GM21717 (cell line): ENCODE measurements at regions not wholly inside any gene's neighbourhood (a gene's known extent, or its start where the extent isn't known, plus 50 kb on each side); places are given as distances from the start of the nearest gene placed in this dataset.

Source experiments
- ATAC-seq: cut with Tn5 transposase; IDR thresholded peaks from one replicate; pipeline ENCODE4 v1.9.1; 2021; ENCODE audit warnings: mild to moderate bottlenecking, moderate library complexity; ENCODE audit not compliant: unreplicated experiment

DNA sequence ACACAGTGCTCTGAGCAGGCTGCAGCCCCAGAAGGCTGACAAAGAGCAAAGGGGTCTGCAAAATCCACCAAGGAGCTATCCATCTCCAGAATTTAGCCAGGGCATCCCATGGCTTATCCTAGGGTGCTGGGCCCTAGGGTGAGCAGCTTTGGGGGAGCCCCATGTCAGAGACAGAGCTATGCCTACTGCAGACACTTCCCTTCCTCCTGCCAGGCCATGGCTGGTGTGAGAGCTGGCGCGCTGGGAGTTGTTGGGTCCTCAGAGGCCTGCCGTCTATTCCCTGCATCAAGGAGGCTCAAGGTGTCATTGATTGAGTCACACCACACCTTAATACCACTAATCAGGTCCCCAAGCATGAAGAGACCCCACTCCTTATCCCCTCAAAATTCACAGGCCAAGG is 85.3 kb upstream of the TP53I11 start:
- ATAC-seq: no peak

DNA sequence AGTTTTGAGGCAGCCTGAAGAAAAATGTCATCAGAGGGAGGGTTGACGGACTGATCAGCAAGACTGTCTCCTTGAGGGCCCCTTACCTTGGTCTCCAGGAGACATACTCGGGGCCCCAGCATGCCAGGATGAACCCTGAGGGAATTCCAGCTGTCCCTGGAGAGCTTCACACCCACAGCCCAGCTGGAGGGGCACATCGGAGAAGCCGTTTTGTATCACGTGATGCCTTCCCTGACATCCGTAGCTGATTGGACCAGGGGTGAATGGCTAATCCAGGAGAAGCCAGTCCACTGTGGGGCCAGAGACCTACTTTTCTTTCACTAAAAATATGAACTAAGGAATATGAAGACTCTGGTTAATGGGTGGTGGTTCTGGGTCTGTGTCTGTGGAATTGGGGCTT is 86.0 kb upstream of the TP53I11 start:
- ATAC-seq: no peak

DNA sequence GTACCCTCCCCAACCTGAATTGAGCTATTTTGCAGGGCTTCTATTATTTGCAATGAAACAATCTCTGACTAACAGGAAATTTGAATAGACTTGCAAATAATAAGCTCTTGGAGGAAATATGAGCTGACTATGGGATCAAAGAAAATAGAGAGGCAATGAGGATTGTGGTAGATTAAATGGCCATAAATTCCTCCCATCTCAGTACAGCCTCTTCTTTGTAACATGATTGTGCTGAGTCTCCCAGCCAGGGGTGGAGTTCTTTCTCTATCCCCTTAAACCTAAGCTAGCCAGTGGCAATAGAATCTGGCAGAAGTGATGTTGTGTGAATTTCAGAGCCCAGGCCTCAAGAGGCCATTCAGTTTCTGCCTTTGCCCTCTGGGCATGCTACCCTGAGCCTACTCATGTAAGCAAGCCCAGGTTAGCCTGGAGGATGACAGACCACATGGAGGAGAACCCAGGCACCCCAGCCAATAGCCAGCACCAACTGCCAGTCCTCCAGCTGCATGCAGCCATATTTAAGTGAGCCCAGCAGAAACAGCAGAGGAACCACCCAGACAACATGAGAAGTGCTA is 86.8 kb upstream of the TP53I11 start:
- no peak for ATAC-seq

DNA sequence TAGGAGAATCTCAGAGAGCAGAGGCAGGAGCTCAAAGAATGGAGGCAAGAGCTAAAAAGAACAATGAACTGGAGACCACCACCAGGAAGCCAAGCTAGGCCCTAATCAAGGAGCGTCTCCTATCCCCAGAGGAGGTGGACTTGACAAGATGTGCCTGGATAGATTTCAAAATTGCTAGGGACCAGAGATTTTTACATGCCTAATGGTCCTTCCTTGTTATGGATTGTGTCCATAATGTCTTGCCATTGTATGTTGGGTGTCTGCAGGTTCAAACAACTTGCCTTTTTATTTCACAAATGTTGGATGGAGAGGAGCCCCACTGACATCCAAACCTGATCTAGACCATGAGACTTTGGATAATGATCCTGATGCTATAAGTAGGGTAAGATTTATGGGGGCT is 88.2 kb upstream of the TP53I11 start:
- no peak for ATAC-seq

DNA sequence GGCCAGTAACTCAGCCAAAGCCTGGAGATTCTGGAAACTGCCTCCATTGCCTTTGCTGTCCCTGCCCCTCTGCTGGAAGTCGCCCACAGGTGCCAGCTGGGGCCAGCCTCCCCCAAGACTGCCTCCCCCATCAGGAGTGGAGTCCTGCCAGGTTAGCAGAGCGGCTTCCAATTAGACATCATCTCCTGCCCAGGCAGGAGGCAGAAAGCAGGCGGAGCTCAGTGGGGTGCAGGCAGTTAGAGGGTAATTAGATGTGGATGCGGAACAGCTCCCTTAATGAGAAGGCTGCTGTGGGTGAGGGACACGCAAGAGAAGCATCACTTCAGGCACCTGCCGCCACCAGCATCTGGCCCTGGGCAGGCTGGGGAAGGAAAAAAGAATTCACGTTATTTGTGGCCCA is 90.9 kb upstream of the TP53I11 start:
- no peak for ATAC-seq

DNA sequence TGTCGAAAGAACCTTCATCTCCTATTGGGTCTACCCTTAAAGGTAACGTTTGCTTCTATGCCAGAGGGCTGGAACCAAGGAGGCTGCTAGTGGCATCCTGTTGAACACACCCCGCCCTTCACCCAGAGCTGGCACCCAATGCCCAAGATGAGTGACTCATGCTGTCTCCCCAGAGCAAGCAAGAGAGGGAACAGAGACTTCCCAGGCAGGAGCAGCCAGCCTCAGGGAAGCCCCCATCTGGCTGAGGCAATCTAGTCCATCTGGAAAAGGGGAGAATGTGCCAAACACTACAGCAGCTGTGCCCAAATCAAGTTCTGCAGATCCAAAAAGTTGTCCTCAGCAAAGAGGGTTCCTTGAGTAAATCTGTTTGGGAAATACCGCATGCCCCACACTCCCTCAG is 91.9 kb upstream of the TP53I11 start:
- no peak for ATAC-seq

DNA sequence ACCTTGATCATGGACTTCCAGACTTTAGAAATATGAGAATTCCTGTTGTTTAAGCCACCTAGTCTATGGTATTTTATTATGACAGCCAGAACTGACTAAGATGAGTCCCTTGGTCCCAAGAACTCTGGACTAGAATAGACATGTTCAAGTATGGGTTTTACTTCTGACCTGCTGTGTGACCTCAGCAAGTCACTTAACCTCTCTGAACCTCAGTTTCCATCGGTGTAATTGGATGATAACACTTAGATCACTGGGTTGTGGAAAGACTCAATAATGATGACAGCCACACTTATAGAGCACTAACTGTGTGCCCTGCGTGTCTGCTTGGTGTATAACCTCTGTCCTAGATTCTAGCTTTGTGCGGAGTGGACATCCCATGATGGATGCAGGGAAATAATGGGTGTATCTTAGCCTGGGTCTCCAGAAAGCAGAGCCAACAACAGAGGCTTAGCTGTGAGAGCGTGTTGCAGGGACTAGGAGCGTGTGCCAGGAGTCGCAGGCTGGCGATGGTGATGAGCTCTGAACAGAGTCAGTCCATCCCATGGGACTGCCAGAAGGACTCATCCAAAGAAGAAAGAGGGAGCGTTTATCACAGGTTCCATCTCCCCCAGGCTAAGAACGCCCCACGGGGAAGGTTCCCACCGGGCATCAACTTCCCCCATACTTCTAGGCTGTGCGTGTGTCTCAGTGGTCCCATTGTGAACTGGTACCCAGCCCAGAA is 93.2 kb upstream of the TP53I11 start:
- no peak for ATAC-seq

DNA sequence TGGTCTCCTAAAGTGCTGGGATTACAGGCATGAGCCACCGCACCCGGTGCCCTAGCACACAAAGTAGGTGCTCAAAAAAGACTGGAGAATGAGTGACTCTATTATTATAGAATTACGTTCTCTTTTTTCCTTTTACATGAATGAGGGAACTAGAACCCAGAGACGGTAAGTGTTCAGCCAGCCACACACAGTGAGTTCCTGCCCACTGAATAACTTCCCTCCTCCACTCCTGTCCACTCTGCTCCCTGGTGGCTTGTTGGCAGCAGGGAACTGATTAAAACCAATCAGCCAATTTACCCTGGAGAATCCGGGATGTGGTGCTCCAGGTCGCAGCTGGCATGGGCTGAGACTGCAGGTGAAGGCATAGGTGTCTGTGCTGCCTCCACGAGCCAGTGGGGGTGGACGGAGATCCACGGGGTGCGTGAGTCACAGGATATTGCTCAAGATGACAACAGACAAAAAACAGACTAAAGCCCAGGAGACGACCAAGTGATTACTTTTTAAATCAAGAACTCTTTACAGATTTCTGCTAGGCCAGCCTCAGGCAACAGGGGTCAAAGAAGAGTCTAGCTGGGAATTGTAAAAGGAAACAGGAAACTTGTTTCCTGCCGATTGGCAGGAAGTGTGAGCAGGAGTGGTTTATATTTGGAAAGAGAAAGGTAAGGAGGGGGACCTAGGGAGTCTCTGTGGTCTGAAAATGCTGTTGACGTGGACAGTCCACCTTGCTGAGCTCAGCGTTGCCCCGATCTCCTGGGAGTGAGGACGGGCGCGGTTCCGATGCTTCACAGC is 95.2 kb upstream of the TP53I11 start:
- ATAC-seq: no peak

DNA sequence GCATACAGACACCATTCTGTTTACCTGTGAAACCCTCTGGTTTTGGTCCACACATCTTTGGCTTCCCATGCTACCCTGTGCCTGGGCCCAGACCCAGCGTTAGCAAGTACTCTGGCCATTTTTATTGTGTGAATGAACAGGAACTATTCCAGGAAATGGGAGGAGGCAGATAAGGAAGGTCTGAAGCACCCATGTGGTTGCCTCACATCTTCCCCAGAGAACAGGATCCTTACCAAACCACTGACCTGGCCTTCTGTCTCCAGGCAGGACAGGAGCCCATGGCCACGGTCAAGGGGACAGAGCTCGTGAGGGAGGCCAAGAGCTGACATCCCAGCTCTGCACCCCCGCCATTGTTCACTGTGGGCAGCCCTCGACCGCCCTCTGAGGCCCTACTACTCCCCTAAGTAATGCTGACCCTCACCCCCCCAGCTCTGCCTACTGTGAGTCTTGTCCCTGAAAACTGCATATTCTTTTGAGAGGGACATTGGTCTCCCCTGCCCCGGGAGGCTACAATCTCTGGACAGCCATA is 97.7 kb upstream of the TP53I11 start:
- no peak for ATAC-seq

DNA sequence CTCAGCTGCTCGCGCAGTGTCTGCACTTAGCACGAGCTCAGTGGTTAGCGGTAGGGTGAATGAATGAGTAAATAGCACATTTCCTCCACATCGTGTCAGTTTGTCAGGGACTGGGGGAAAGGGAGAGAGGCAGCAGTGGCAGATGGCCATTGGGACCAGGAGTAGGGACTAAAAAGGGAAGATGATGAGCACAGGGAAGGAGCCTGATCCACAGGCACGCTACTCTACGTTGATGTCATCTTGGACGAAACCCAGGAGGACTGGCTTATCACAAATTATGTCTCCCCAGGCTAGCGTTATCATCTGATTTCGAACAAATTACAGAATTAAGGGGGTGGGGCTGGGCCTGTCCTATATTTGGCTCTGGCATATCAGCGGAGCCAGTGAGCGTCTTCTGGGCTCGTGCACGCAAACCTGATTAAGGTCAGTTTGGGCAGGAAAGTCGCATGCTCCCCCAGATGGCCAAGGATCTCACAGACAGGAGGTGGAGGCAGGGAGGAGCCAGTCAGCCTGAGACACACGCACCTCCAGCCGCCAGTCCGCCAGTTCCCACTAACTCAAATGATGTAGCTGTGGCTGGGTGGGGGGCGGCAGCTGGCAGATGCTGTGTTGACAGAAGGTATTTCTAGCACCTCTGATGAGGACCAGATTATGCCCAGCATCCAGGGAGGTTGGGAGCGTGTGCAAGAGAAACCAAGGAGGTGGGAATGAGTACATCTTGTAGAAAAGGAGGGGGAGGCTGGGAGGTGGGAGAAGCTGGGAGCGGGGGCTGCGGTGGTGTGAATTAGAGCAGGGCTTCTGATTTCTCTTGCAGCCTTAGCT is 97.4 kb upstream of the PRDM11 start:
- no peak for ATAC-seq

DNA sequence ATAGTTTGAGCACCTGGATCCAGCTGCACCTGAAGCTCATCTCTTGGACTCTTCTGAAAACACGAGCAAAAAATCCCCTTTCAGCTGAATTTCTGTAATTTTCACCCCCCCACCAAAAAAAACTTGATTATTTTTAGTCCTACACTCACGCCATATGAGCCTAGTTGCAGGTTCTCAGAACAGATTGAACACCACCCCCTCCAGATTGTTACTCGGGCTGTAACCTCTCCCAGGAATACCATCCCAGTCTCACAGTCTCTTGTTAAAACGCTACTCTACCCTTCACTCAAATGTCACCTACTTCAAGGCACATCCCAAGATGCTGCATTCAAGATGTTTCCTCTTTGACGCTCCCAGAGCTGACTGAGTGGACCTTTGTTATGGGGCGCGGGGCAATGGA is 96.3 kb upstream of the PRDM11 start:
- no peak for ATAC-seq

DNA sequence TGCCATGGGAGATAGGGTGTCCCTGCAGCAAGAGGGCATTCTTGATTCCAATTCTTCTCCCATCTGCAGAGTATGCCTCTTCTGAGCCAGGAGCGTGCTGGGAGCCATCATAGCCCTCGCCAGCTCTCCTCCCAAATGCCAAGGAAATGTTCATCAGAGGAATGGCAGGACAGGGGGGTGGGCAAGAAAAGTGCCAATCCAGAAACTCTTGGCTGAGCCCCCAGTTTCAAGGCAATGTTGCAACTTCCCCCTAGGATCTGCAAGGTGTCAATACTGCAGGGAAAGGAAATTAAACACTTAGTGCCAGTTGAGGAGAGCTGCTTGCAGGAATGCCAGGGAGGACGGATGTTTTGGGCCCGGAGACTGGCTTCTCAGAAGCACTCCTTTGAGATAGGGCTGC is 94.8 kb upstream of the PRDM11 start:
- ATAC-seq: no peak

DNA sequence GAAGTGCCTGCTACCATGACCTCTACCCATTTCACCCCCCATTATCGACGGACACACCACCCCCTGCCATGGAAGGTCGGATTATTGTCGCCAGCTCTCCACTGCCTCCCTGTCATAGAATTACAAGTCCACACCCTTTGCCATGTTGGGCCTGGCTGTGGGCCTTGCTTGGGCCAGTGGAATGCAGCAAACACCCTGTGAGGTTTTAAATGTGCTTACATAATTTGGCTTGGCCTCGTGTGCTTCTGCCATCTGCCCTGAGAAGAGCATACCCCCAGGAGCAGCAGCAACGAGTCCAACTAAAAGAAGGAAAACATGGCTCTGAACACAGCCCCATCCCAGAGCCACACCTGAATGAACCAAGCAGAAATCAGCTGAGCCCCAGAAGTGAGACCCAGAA is 94.1 kb upstream of the PRDM11 start:
- ATAC-seq: no peak

DNA sequence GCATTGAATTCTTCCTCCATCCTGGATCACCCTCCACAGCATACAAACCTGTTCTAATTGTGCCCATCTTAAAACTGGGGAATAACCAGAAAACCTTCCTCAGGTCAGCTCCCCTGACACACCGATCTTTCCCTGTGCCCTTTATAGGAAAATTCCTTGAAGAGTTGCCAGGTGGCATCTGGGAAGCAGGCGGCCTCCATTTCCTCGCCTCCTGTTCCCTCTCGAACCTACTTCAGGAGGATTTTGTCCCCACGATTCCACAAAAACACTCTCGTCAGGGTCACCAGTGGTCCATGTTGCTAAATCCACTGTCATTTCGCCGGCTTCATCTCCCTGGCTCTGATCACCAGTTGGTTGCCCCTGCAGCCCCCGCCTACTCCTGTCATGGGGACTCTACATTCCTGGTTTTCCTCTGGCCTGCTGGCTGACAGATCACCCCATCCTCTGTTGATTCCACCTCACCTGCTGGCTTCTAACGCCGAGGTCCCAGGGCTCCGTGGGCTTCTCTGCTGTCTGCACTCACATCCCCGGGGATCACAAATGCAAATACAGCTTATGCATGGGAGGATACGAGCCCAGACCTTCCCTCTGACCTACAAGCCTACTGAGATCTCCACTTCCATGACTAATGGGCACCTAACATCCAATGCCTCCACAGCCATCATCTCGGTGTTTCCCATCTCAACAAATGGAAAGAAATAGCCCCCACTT is 92.5 kb upstream of the PRDM11 start:
- no peak for ATAC-seq

DNA sequence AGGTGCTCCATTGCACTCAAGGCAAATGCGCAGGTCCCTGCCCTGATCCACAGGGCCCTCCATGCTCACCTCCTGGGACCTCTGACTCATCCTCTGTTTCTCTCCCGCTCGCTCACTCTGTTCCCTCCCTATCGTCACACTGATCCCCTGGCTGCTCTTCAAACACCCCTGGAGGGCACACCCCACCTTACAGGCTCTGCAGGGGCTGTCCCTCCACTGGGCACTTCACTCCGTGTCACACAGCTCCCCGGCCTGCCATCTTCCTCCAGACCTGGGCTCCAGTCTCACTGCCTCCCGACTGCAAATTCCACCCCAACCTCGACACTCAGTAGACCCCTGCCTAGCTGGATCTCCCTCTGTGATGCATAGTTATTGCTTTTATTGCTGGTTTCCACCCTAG is 91.5 kb upstream of the PRDM11 start:
- no peak for ATAC-seq

DNA sequence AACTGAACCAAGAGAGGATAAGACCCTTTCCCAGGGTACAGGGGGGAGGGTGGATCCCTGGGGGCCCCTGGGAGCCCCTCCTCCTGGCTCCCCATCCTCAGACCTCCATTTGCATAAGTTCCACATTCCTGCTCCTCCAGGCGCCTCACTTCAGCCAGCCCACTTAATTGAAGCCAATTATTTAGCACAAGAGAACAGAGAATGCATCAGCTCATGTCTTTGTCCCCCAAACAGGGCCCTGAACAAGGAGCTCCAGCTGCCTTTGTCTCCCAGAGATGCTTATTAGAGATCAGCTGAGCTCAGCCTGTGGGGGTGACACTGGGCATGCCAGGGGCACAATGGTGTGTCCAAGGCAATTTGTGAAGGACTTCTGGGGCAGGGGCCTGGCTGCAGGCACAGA is 89.9 kb upstream of the PRDM11 start:
- no peak for ATAC-seq

DNA sequence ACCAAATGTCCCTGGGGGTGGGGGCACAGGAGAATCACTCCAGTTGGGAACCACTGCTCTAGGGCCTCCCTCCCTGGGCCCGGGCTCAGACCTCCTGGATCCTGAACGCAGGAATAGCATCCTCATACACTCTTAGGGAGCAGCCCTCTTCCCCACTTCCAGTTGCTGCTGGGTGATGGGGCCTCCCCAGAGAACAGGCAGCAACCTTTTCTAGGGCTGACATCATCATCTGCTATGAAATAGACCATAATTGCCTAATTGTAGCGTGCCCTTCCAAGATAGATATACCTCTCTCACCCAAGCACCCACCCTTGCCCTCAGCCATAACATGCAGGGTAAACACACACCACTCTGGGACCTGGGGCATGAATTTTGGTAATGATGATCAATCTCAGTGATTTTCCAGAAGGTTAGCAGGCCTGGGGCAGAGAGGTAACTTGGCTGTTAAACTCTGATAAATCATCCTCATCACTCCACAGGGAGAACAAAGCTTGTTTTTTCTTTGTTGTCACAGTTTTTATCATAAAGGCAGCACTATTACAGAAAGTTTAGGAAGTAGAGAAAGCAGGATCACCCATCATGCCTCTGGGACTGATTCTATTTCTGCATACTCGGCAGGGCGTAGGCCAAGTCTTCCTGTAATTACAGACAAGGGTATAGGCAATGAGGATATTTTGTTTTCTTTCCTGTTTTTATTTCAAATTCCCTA is 88.3 kb upstream of the PRDM11 start:
- ATAC-seq: no peak

DNA sequence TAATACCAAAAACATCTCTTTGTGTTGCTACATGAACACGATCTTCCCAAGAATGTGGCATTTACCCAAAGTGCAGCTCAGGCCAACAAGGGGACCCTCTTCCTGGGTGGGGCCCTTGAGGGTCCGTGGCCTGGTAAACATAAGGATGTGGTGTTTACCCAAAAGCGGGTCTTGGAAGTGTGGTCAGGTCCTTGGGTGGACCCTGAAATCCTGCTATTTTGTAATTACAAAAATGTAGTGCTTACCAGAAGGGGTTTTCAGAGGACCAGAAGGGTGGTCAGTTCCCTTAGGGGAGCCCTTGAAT is 87.8 kb upstream of the PRDM11 start:
- no peak for ATAC-seq

DNA sequence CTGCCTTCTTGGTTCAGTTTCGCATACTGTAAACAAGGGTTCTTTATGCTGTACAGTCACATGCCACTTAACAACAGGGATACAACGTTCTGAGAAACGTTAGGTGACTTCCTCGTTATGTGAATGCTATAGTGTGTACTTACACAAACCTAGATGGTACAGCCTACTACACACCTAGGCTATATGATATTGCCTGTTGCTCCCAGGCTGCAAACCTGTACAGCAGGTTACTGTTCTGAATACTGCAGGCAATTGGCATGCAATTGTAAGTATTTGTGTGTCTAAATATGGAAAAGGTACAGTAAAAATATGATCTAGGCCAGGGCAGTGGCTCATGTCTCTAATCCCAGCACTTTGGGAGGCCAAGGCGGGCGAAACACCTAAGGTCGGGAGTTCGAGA is 85.7 kb upstream of the PRDM11 start:
- ATAC-seq: no peak

DNA sequence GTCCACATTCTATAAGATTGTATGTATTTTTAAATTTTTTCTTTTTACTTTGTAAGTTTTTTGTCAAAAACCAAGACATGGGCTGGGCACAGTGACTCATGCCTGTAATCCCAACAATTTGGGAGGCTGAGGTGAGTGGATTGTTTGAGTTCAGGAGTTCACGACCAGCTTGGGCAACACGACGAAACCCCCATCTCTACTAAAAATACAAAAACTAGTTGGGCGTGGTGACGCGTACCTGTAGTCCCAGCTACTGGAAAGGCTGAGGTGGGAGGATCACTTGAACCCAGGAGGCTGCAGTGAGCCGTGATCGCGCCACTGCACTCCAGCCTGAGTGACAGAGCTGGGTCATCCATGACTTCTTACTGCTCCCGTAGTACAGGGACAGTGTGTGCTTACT is 84.8 kb upstream of the PRDM11 start:
- no peak for ATAC-seq
